Gastroesophageal sphincter (tissue), 4 donors: ENCODE measurements at regions not wholly inside any gene's neighbourhood (a gene's known extent, or its start where the extent isn't known, plus 50 kb on each side); places are given as distances from the start of the nearest gene placed in this dataset.
A peak's percentile ranks its signal among the peaks of the same experiment; 100 is the strongest.

Source experiments
- ATAC-seq: fragments of 150-250 bp; one replicate; pipeline ENCODE4 v1.9.1; 2016; ENCODE audit warnings: mild to moderate bottlenecking, moderate library complexity
- H3K27ac ChIP-seq, 4 donors: fragments of 200-600 bp; sonication (generic) in 3 of 4; 1 replicate in 3 of 4; 2 replicates in 1 of 4; pipeline ENCODE4 v1.5.1; 2016 to 2019
- H3K27me3 ChIP-seq: fragments of 200-600 bp; sonication (generic); one replicate; pipeline ENCODE4 v1.5.1; 2019
- H3K36me3 ChIP-seq, 2 donors: fragments of 200-600 bp; sonication (generic); one replicate each; pipeline ENCODE4 v1.5.1; 2019; ENCODE audit warnings: control low read depth in 1 of 2
- H3K4me1 ChIP-seq, 3 donors: fragments of 200-600 bp; sonication (generic); 1 replicate in 2 of 3; 2 replicates in 1 of 3; pipeline ENCODE4 v1.5.1; 2016 to 2019; ENCODE audit warnings: control low read depth in 2 of 3
- H3K4me3 ChIP-seq, 2 donors: fragments of 200-600 bp; sonication (generic); one replicate each; pipeline ENCODE4 v1.5.1; 2019; ENCODE audit warnings: mild to moderate bottlenecking in 1 of 2, moderate library complexity in 1 of 2
- H3K9me3 ChIP-seq, 3 donors: fragments of 200-600 bp; sonication (generic); one replicate each; pipeline ENCODE4 v1.5.1; 2017 to 2019; ENCODE audit warnings: control low read depth in 2 of 3
- EP300 ChIP-seq: sonication (generic); formaldehyde crosslinking; IDR thresholded peaks from one replicate; pipeline ENCODE4 v1.6.1; 2017; ENCODE audit warnings: antibody characterized with exemption, mild to moderate bottlenecking
- POLR2A ChIP-seq, 2 donors: fragments of 450-650 bp; IDR thresholded peaks; one replicate each; pipeline ENCODE4 v1.6.1; 2017; ENCODE audit warnings: antibody characterized with exemption in 2 of 2, mild to moderate bottlenecking in 2 of 2, moderate library complexity in 1 of 2
- POLR2AphosphoS5 ChIP-seq: sonication (generic); formaldehyde crosslinking; IDR thresholded peaks from one replicate; pipeline ENCODE4 v1.6.1; 2017; ENCODE audit warnings: antibody characterized with exemption
- WGBS, 2 donors: methylation state at CpG; one replicate each; pipeline ENCODE4 v1.1.5; 2018; ENCODE audit warnings: low coverage in 1 of 2; 5-methylcytosine and 5-hydroxymethylcytosine counted together
- TF ChIP-seq, protein P1 (sequence below), 4 experiments: fragments of 200-600 bp in 2 of 4; fragments of 450-650 bp in 2 of 4; sonication (generic) in 1 of 4; IDR thresholded peaks; one replicate each; pipeline ENCODE4 v1.5.1; 2017 to 2019; ENCODE audit warnings: antibody characterized with exemption in 4 of 4, mild to moderate bottlenecking in 2 of 4, moderate library complexity in 2 of 4

DNA sequence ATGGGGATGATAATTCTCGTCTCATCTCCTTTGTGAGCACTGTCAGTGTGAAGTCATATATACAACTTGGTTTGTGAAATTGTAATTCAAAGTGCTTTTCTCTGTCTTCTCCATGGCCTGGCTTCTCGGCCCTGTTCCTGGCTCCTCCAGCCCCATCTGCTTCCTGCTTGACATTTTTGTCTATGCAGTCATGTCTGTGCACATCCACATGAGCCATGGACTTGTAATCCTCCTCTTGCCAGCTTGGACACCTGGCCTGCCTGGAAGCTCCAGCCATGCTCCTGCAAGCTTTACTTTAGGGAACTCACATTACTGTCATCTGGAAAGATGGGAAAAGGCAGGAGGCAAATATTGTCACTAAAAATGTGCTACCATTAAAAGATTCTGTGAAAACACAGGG, 576.0 kb upstream of the DPP6 start:
- Histone ChIP-seq H3K27ac (no peak overlapping the region), H3K27me3 (no peaks in the 10 kb centered on the region), H3K9me3 (no peaks in the 10 kb centered on the region), H3K4me3 (no peak overlapping the region), H3K36me3 (no peaks in the 10 kb centered on the region), H3K4me1 (peaks cover 0 to 8% (median 0%) of the 10 kb centered on the region in 3 donors)
- WGBS, 2 donors: 83 to 89% methylated on average over 1 to 2 of the region's 2 CpGs
- TF ChIP-seq, protein P1, sequence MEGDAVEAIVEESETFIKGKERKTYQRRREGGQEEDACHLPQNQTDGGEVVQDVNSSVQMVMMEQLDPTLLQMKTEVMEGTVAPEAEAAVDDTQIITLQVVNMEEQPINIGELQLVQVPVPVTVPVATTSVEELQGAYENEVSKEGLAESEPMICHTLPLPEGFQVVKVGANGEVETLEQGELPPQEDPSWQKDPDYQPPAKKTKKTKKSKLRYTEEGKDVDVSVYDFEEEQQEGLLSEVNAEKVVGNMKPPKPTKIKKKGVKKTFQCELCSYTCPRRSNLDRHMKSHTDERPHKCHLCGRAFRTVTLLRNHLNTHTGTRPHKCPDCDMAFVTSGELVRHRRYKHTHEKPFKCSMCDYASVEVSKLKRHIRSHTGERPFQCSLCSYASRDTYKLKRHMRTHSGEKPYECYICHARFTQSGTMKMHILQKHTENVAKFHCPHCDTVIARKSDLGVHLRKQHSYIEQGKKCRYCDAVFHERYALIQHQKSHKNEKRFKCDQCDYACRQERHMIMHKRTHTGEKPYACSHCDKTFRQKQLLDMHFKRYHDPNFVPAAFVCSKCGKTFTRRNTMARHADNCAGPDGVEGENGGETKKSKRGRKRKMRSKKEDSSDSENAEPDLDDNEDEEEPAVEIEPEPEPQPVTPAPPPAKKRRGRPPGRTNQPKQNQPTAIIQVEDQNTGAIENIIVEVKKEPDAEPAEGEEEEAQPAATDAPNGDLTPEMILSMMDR (IDR thresholded peaks at IDR 0.05): no peak
- TF ChIP-seq EP300 (no peak), POLR2A (IDR thresholded peaks at IDR 0.05) (no peak), POLR2AphosphoS5 (no peak)
- no peak for ATAC-seq

DNA sequence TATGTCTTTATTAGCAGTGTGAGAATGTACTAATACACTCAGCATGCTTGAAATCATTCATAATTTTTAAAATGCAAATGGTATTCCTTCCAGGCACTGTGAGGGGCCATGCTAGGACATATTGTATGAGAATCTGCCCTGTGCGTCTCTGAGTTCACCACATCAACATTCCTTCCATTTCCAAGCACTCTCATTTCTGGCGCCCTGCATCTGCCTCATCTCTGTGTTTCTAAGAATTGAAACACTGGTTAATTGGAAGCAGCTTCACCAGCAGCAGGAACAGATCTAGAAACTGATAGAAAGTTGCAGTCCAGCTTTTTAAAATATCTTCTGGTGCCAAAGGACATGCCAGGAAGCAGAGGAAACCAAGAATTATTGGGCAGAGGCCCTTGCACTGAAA, 555.9 kb upstream of the DPP6 start:
- TF ChIP-seq POLR2AphosphoS5: no peak
- TF ChIP-seq POLR2A (IDR thresholded peaks at IDR 0.05): no peak
- TF ChIP-seq EP300: no peak
- TF ChIP-seq, protein P1 (IDR thresholded peaks at IDR 0.05): no peak
- Histone ChIP-seq H3K9me3 (no peaks in the 10 kb centered on the region), H3K4me3 (no peak overlapping the region), H3K4me1 (peaks cover 3 to 12% (median 5%) of the 10 kb centered on the region in 3 donors), H3K36me3 (no peaks in the 10 kb centered on the region), H3K27me3 (no peaks in the 10 kb centered on the region), H3K27ac (peak overlapping the region in 3 of 4 donors; percentile 15 to 27 (median 24))
- 33 to 36% methylated on average over 1 to 2 of the region's 2 CpGs for WGBS, 2 donors
- no peak for ATAC-seq

DNA sequence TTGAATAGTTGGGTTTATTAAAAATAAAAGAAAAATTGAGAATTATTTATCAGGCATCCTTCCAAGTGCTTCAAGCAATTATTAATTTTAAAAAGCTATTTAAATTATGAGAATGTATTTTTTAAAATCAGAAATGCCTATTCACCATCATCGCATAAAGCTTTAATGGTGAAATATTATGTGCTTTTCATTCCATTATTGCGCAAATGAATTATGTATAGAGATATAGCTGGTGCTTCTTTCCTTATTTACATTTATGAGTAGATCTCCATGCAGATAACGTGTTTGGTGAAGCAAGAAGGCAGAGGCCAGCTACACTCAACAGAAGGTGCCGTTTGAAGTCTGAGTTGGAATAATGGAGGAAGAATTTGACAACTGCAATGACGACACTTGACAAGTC, 549.1 kb upstream of the DPP6 start:
- Histone ChIP-seq H3K9me3 (peaks cover 0 to 10% (median 0%) of the 10 kb centered on the region in 3 donors), H3K27me3 (no peaks in the 10 kb centered on the region), H3K4me1 (peaks cover 0 to 8% (median 0%) of the 10 kb centered on the region in 3 donors), H3K27ac (peak overlapping the region in 1 of 4 donors; percentile 30), H3K4me3 (no peak overlapping the region), H3K36me3 (no peaks in the 10 kb centered on the region)
- TF ChIP-seq EP300 (no peak), POLR2AphosphoS5 (no peak), POLR2A (IDR thresholded peaks at IDR 0.05) (no peak)
- TF ChIP-seq, protein P1 (IDR thresholded peaks at IDR 0.05): no peak
- 62 to 85% methylated on average over 3 to 5 of the region's 5 CpGs for WGBS, 2 donors
- ATAC-seq: no peak

DNA sequence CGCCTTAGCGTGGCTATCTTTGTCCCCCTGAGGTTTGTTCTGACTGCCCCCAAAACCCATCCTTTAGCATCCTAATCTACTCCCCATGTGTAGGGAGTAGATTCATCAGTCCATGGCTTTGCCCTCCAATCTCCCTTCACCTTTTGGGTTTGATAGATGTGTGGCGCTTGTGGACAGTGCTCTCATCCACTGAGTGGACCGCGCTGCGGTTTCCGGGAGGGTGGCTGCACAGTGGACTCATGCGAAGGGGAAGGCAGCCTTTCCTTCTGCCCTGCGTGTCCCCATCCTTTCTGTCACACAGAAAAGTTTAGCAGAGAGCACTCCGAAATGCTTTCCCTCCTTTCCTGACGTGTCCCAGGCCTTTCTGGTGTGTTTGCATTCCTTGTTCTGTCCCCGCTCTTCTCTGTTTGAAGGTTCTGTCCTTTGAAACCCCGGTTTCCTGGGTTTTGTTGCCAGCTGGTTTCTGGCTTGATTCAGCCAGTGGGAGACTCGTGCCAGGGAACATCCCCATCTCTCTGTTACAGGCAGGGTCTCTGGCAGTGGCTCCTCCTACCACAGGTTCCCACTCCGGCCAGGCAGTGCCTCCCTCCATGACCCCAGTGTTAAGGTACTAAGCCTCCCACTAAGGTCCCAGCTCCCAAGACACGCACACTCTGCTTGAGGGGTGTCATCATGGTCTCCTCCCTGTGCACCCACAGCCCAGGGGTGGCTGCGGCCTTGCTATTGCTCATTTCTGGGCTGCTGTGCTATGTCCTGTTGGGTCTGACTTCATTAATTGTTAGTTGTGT, 547.7 kb upstream of the DPP6 start:
- peak; percentile 55 for ATAC-seq
- TF ChIP-seq EP300 (no peak), POLR2A (IDR thresholded peaks at IDR 0.05) (no peak), POLR2AphosphoS5 (no peak)
- TF ChIP-seq, protein P1 (IDR thresholded peaks at IDR 0.05): no peak
- 71 to 78% methylated on average over 9 to 13 of the region's 17 CpGs for WGBS, 2 donors
- Histone ChIP-seq H3K27me3 (no peaks in the 10 kb centered on the region), H3K27ac (peak overlapping the region in 1 of 4 donors; percentile 16), H3K9me3 (peaks cover 0 to 10% (median 0%) of the 10 kb centered on the region in 3 donors), H3K36me3 (no peaks in the 10 kb centered on the region), H3K4me3 (no peak overlapping the region), H3K4me1 (peaks cover 0 to 9% (median 0%) of the 10 kb centered on the region in 3 donors)

DNA sequence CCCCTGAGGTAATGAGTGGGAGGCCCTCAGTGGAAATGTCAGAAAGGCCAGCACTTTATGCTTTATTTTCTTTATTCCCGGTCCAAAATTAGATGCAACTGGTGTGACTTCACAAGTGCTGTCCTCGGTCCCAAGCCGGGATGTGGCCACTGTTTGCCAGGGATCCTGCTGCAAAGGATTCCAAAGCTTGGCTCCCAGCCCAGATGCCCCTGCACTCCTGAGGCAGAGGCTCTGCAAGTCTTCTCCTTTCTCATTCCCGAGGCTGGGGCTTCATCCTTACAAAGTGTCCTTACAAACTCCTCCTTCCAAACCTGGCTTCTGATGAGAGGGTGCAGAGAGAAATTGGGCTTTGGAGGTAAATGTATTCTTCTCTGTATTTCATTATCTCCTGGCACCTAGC, 544.3 kb upstream of the DPP6 start:
- TF ChIP-seq EP300: no peak
- no peak for TF ChIP-seq POLR2AphosphoS5
- no peak for TF ChIP-seq POLR2A (IDR thresholded peaks at IDR 0.05)
- TF ChIP-seq, protein P1 (IDR thresholded peaks at IDR 0.05): no peak
- H3K4me3 ChIP-seq: no peak overlapping the region
- peaks cover 0 to 43% (median 0%) of the 10 kb centered on the region in 3 donors for H3K4me1 ChIP-seq
- no peaks in the 10 kb centered on the region for H3K36me3 ChIP-seq
- no peak for ATAC-seq
- no peak overlapping the region for H3K27ac ChIP-seq
- 42% methylated on average over 3 of the region's 4 CpGs; no CpG with 5 or more reads in 1 of the 2 donors for WGBS, 2 donors
- peaks cover 0 to 10% (median 0%) of the 10 kb centered on the region in 3 donors for H3K9me3 ChIP-seq
- H3K27me3 ChIP-seq: no peaks in the 10 kb centered on the region
